Activated CD4-positive, alpha-beta T cell treated with anti-CD3 and anti-CD28 coated beads, Interleukin-2, Interleukin-4, amounts not matched to agents 100 ng/mL and 50 ng/mL, durations not matched to agents 16 hours and 8 hours (primary cell): ENCODE measurements at regions not wholly inside any gene's neighbourhood (a gene's known extent, or its start where the extent isn't known, plus 50 kb on each side); places are given as distances from the start of the nearest gene placed in this dataset.
A peak's percentile ranks its signal among the peaks of the same experiment; 100 is the strongest.
"Not testable (repeated sequence)": the region's sequence is repeated elsewhere in the genome, so short reads cannot be mapped to it uniquely, and the experiment has no call there.

ENCODE experiments used
- DNase-seq: peaks from one replicate; pipeline ENCODE4 v3.0.0-alpha.2; 2020; ENCODE audit warnings: low spot score

DNA sequence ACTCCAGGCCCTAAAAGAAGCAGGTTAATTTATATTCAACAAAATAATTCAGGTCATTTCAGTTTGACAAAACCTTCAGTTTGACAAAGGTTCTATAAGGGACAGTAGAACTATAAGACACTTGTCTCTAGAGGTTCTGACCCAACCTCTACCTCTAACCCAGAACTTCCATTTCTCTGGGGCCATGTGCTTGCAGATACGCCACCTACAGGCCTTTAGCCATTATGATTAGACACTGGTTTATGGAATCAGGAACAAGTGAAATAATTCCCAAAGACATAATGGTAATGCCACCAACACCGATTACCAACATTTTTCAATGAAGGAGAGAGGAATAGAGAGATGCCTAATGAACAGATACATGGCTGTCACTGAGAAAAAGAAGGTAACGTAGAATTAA is 733.9 kb downstream of the PRELID2 start:
- no peak for DNase-seq

DNA sequence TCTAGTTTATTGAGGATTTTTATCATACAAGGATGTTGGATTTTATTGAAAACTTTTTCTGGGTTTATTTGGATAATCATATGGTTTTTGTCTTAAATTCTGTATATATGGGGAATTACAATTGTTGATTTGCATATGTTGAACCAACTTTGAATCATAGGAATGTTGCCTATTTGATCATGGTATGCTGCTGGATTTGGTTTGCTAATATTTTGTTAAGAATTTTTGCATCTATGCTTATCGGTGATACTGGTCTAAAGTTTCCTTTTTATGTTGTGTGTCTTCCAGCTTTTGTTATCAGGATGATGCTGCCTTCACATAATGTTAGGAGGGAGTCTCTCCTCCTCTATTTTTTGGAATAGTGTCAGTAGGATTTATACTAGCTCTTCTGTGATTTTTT is 745.0 kb downstream of the PRELID2 start:
- DNase-seq, result no peak

DNA sequence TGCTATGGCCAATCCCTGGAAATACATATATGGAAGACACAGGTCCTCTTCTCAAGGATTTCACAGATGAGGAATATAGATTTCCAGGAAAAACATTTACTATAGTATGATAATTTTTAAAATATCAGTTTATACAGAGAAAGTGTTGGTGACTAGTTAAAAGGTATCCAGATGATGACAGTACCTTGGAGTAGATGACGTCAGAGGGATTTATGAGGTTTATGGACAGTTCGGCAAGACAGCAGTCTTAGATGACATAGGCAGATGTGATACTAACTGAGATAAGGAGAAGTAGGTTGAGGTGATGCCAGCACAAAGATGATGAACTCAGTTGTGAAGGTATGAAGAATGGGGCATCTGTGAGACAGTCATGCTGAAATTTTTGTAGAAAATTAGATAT is 750.3 kb downstream of the PRELID2 start:
- DNase-seq, result no peak

DNA sequence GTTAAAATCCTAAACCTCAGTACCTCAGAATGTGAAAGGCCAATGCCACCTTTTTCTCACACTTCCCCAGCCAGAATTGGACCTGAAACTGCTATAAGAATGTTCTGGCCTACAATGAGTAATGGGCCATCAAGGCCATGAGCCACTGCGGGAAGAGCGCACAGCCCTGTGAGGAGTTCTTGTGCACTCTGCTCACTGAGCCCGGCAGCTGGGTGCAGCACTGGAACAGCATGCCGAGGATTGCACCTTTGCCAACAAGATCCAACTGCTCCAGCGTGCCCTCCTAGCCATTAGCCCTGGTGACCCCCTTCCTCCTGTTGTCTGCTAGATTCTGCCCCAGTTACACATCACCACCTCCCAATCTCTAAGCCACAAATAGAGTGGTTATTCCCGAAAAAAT is 758.1 kb downstream of the PRELID2 start:
- no peak for DNase-seq

DNA sequence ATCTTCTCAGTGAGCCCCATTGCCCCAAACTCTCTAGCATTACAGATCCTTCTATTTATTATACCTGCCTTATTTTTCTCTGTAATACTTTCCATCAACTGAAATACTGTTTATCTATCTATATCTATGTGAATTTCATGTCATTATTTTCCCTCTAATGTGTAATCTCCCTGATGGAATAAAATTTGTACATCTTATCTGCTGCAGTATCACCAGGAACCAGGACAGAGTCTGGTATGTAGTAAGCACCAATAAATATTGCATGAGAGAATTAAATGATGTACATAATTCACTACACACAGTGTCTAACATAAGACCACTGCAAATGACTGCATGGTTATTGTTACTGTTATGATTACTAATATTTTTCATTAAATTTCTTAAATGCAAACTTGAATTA is 759.1 kb downstream of the PRELID2 start:
- no peak for DNase-seq

DNA sequence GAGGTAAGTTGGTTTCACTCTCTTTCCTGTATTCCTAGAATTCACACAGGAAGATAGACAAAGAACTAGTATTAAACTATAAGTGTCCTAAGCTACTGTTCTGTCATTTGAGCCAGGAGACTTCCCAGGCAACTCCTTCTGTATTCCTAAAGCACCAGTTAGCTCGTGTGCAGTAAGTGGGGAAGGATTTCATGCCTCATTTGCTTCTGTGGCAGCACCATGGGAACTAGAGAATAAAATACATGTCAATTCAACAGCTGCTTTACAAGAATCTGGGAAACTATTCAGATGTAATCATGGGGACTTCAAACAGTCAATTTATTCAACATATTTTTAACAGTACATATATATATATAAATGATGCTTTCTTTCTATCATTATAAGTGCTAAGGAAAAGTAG is 762.3 kb downstream of the PRELID2 start:
- no peak for DNase-seq

DNA sequence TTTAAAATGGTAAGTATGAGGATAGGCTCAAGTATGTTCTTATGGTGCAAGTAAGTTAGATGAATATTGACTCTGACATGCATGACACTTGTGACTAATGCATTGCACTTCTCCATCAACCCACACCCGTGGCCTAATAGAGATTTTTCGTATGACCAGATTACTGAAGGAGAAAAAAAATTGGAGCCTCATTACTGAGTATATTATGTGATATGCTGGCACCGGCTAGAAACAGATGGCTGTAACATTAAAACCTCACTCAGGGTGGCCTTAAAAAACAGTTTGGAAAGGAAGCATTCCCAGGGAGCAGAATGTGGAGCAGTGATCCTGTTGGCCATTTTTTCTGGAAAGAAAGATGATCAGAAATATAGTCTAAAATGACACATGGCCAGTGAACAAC is 766.4 kb downstream of the PRELID2 start:
- DNase-seq, result no peak

DNA sequence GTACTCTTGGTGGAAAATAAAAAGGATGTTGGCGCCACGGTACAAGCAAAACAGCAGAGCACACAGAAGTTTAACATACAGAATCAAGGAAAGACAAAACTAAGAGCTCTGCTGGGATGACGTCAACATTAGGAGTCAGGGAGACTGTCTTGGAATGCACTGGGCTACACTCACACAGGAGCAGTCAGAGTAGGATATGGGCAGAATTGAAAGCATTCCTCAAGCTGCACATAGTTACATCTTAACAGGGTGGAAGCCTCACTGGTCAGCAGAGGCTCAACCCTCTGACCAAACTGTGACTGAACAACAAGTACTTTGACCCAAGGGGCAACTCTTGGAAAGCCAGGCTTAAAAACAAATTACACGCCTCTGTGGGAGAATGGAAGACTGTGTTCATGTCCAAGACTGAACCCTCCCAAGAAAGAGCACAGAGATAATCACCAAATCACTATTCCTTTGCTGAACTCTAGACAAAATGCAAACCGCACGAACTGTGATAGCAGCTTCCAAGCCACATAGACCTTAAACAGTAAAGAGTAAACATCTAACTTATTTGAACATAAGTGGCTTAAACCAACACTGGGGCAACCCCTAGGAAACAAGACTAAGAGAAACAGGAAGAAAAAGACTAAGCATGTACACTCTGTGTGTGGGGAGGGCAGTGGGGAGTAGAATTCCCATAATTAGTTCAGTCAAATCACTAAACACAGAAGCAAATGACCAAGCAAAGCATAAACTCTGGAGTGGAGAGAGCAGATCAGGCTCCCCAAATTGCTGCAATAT is 772.7 kb downstream of the PRELID2 start:
- DNase-seq, result no peak

DNA sequence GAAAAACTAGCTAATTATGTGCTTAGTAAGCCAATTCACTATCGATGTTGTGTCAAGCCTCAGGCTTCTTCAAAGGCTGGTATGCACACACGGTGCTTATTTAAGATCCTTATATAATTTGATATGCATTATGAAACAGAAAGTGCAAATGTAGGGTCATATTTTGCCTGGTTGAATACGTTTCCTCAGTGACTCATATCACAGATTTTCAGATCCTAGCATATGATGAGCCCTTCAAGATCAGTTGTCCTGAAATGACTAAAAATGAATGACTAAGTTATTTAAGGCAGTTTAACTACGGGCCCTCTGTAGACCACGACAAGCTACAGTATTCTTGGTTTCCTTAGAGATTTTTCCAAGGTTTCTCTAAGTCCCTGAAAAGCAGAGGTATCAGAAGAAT is 778.3 kb downstream of the PRELID2 start:
- DNase-seq, result peak; percentile 66

DNA sequence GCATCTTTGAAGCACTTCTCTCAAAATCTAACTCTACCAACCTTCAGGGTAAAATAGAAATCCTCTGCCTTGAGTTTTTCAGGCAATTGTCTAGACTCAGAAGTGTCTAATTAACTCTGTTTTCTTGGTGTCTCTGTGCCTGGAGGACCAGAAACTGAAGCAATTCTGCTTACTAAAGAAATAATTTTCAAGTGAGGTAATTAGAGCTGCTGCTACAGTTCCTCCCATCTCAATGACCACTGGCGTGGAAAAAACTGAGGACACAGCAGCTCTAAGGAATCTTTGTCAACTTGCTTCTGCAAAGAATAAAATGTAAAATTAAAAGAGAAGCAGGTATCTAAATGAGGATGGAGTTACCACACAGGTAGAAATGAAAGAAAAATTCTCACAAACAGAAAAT is 785.0 kb downstream of the PRELID2 start:
- DNase-seq, result no peak

DNA sequence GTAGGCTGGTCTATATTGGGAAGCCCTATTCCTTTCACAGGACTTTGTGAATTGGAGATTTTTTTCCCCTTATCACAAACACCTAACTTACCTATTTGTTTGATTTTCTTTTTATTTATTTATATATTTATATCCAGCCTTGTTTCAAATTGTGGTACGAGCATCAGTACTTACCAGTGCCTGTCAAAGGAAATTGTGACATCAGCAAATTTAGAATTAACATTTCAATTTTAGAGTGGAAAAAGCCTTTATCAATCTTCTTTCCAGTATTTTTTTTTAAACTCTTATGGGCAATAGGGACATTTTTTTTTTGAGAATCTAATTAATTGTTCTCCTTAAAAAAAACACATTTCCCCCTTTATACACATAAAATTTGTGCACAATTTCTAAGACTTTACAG is 790.2 kb downstream of the PRELID2 start:
- DNase-seq, result no peak

DNA sequence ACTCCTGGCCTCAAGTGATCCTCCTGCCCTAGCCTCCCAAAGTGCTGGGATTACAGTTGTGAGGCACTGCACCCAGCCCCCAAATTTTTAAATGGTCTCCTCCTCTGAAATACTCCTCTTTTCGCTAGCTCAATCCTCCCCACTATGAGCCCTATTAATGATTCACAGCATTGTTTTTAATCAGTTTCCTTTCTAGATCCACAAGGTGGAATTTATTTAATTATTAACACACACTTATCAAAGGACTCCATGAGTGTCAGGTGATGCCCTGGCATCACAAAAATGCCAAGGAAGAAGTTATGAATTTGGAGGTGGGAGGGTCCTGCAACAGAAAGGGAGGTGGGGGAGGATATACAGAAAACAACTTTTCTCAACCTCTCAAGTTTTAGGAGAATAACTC is 806.5 kb downstream of the PRELID2 start:
- DNase-seq, result no peak

DNA sequence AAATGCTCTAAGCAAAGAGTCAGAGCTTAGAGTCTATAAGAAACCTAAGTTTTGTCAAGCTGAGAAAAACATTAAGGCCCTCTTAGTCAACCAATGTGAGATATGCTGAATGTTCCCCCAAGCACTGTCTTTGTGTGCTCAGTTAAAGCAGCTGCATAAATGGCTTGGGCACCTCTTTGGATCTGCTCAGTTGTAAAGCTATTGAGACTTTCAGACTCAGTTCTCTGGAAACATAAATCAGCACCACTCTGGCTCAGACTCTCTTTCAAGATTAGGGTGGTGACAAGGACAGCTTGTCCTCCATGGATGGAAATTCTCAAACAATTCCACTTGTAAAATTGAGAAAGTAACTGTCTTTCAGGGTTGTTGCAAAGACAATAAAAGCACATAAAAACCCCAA is 807.9 kb downstream of the PRELID2 start:
- no peak for DNase-seq

DNA sequence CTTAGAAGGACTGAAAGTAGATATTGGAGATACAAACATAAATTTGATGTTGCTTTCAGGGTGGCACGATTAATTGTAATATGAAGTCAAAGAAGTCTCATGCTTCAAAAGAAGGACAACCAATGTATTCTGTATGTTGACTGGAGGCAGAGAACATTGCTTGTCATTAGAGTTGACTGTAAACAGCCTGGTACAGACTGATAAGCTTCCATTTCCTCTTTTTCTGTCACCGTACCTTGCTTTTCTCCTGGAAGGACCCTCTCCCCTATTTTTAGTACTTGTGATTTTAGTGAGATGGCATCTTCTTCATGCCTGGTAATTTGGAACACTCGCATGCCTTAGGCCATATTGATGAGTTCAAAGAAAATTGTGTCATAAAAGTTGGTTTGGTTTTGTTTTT is 809.4 kb downstream of the PRELID2 start:
- DNase-seq, result no peak

DNA sequence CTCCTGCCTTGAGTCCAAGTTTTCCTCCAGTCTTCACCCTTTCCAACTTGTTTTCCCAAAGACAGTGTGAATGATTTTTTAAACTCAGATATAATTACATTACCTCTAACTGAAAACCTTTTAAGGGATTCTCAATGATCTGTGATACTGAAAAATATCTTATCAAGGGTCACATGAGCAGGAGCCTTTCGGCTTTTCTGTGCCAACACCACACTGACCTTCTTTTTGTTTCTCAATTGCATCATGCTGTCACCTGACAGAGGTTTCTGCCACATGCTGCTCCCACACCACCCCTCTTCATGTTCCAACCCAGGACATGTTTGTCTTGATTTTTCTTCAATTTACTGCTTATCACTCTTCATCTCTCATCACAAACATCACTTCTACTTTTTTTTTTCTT is 820.0 kb downstream of the PRELID2 start:
- no peak for DNase-seq

DNA sequence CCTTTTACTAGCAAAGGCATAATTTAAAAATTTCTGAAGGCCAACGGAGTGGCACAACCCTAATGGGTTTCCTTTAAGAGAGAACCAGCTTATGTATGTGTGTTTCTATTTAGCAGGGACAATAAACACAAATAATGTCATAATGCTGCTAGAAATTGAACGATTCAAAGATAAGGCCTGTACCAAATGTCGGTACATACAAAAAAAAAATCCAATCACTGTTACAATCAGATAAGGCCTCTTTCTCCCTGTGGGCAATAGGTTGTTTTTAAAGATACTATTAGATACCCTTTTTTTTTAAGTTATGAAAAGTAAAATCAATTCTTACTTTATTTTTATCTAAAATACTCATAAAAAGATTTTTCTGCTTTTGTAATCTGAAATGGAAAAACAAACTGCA is 821.0 kb downstream of the PRELID2 start:
- DNase-seq, result no peak

DNA sequence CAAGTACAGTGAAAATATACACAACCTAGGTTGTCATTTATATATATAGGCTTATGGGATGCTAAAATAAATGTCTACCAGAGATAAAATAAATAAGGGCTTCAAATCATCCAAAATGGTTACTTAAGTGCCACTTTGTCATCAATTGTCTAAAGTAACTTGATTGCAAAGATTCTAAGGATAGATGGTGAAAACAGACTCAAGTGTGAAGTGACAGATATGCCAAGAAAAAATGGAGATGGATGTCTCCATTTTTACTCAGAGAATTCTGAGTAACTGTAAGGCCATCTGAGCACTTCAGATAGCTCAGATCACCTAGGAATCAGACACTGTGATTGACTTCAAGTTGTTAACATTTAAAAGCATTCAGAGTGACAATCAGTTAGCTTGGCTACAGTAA is 824.3 kb downstream of the PRELID2 start:
- no peak for DNase-seq

DNA sequence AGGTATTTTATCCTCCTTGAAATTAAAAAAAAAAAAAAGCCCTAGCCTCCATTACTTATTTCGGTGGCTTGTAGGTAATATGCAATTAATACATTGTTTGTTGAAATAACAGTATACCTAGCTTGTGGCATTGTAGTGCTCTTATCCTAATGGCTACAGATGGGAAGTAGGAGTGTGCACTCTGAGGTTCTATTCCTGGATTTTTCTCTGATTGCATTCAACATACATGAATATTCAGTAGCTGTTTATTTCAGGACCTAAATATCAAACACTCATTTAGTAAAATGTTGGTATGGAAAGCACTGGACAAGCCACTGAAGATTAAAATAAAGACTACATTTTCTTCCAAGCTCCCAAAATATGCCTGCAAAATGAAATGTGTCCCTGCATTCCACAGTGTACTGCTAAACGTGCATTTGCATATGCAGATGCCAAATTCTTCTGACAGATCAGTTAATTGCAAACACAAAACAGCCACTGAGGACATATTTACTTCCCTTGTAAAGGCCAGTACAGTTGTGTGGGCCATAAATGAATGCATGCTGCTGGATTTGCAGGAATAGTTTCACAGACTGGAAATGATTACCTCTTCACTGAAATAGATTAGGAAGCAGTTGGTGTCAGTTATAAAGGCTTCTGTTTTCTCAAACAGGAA is 826.1 kb downstream of the PRELID2 start:
- DNase-seq, result no peak

DNA sequence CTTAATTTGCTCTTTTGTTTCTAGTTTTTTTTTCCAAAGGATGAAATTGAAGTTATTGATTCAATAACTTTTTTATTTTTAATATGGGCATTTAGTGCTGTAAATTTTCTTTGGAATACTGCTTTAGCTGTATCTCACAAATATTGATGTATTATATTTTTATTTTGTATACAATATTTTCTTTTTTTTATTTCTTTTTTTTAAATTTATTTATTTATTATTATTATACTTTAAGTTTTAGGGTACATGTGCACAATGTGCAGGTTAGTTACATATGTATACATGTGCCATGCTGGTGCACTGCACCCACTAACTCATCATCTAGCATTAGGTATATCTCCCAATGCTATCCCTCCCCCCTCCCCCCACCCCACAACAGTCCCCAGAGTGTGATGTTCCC is 823.7 kb downstream of the KCTD16 start:
- not testable (repeated sequence) for DNase-seq

DNA sequence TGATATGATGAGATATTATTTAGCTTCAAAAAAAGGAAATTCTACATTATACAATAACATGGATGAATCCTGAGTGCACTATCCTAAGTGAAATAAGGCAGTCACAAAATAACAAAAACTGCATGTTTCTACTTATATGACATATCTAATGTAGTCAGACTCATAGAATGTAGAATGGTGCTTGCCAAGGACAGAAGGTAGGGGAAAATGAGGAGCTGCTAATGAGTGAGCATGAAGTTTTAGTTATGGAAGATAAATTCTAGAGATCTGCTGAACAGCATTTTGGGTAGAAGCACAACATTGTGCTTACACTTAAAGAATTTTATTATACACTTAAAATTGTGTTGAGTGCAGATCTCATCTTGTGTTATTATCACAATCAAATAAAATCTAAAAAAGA is 812.4 kb downstream of the KCTD16 start:
- DNase-seq, result no peak

DNA sequence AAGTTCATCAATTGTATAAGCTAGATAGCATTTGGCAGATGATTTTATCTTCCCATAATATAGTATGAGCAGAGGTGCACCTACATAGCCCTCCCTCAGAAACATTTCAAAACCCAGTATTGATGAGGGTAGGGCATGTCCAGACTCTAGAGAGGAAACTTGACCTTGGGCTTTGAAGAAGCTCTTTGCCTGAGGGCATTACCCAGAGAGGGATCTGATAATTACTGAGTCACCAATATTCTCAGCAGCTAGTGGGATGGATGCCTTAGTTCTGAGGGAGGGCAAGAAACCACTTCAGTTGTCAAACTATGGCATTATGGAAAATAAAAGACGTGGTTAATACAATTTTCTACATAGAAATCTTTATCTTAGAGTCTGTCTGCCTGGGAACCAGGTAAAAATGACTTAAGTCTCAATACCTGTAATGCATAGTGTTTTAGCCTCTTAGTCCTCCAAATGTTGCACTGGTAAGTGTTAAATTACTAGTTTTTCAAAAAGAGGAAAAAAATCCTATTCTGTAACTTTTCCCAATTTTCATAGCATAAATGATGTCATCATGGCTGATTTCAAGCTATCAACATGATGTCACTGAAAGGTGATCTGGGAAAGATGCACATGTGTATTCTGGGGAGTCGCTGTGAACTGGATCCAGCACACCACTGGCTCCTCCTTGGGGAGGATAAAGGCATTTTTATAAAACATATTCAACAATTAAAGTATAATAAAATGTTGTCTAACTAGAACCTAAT is 809.0 kb downstream of the KCTD16 start:
- DNase-seq, result no peak

DNA sequence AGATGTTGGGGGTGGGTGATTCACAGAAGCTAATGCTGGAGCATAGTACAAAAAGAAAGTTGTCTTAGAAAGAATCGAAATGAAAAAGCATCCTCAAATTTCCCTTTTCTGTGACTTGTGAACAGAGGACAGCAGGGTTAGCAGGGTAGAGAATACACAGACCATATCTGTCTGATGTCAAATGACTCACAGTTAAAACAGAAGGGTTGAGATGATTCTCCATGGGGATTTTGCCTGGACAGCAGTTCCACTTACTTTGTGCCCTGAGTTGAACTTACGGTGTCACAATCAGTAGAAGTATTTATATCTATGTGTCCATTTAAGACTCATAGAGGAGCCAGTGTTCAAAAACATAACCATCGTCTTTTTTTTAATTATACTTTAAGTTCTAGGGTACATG is 801.6 kb downstream of the KCTD16 start:
- no peak for DNase-seq

DNA sequence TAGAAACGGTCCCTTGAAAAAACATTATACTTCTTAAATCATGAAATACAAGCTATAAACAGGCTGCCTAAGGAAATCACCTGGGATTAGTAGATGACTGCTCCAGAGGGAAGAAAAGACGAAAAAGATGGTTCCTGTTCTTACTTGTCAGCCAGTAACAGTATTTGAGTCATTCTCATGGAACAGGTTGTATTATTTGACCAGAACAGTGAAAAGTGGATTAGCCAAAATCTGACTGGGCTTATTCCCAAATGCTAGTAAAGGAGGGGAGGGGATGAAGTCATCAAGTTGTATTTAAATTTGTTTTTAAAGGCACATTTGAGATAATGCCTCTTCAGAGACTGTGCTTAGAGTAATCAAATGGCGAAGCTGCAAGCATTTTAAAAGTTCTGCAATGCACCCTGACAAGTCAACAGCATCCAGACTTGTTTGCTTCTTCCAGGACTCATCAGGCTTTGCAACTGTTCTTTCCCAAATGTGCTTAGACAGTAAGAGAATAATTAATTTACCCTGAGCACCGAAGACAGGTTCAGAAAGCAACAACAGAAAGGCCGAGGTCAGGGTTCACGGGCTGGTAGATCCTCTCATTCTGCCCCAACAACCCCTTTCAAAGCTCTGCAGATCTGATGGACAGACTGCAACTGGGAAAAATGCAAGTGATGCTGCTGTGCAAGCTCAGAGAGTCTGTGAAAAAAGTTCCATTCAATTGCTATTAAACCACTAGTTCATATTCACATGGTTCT is 800.6 kb downstream of the KCTD16 start:
- DNase-seq, result no peak
